HEK293 (cell line): ENCODE measurements at regions not wholly inside any gene's neighbourhood (a gene's known extent, or its start where the extent isn't known, plus 50 kb on each side); places are given as distances from the start of the nearest gene placed in this dataset.

Experiments
- CTCF ChIP-seq: fragments of 450-650 bp; formaldehyde crosslinking; IDR thresholded peaks from 2 replicates; pipeline ENCODE4 v1.5.1; 2016; ENCODE audit warnings: missing biosample characterization, missing genetic modification characterization
- OSR2 ChIP-seq: fragments of 450-650 bp; formaldehyde crosslinking; IDR thresholded peaks from 2 replicates; pipeline ENCODE4 v1.5.1; 2016; ENCODE audit warnings: missing biosample characterization, missing genetic modification characterization
- ZNF302 ChIP-seq: fragments of 450-650 bp; formaldehyde crosslinking; IDR thresholded peaks from 2 replicates; pipeline ENCODE4 v1.5.1; 2016; ENCODE audit warnings: missing biosample characterization, missing genetic modification characterization, low read depth
- ZXDB ChIP-seq: fragments of 450-650 bp; formaldehyde crosslinking; IDR thresholded peaks from 2 replicates; pipeline ENCODE4 v1.5.1; 2016; ENCODE audit warnings: missing biosample characterization, missing genetic modification characterization

- no peak for TF ChIP-seq CTCF
- TF ChIP-seq ZXDB, result no peak
- TF ChIP-seq OSR2 (tag by site-specific recombination), result no peak
- no peak for TF ChIP-seq ZNF302 (tag by site-specific recombination)
These were observed 208.2 kb downstream of the SNX13 start for GRCh38 chr7:17732083-17732482.
